ENCODE measurements at regions not wholly inside any gene's neighbourhood (a gene's known extent, or its start where the extent isn't known, plus 50 kb on each side); places are given as distances from the start of the nearest gene placed in this dataset.

DNA sequence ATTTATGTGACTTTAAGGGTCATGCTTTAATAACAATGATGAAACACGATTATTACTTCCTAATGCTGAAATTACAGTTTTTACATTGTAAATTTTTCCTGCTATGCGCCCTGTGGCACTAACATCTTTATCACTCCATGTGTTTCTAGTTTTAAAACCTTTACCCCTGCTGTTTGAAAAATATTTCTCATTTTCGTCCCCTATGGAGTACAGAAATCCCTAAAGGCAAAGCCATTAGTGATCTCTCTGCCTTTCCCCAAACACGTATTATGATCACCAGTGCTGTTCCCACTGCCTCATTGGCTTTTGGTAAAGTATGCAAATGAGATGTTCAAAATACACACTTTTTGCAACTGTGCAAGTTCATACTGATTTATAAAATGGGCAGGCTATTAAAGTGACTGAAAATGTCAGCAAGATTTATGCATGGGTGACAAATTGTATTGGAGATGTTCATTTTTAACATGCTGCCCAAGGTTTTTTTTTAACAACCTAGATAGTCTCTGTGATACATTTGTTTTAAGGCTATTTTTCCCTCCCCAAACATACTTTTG is 1468.2 kb upstream of the ACVR2A start:
- Histone ChIP-seq H2BK120ac (ENCODE audit: low read depth, low read length, poor library complexity, severe bottlenecking) (no peak overlapping the region), H3K56ac (ENCODE audit: insufficient read length, low read depth, low read length) (no peak overlapping the region), H2BK15ac (ENCODE audit: low read depth, low read length) (no peak overlapping the region), H3K79me1 (ENCODE audit: insufficient read depth, low read depth, low read length, poor library complexity, severe bottlenecking) (no peaks in the 10 kb centered on the region), H3K4ac (ENCODE audit: low read depth, low read length) (no peak overlapping the region), H4K5ac (ENCODE audit: insufficient read length, low read depth, low read length) (no peak overlapping the region), H3K23me2 (ENCODE audit: insufficient read length, low read depth, low read length, poor library complexity, severe bottlenecking) (no peaks in the 10 kb centered on the region), H3K14ac (ENCODE audit: insufficient read depth, low read length) (no peak overlapping the region), H3K4me2 (ENCODE audit: insufficient read depth, insufficient read length, low read length) (no peak overlapping the region), H2AK5ac (ENCODE audit: insufficient read length, low read length) (no peak overlapping the region), H3K27ac (ENCODE audit: insufficient read length, low read depth, low read length) (no peak overlapping the region), H2BK5ac (ENCODE audit: insufficient read length, low read length) (no peak overlapping the region), H4K20me1 (ENCODE audit: control insufficient read depth, insufficient read depth, insufficient read length) (no peaks in the 10 kb centered on the region), H2BK20ac (ENCODE audit: low read depth, low read length, poor library complexity, severe bottlenecking) (no peak overlapping the region), H3K18ac (ENCODE audit: insufficient read length, low read depth, low read length) (no peak overlapping the region), H3K79me2 (ENCODE audit: insufficient read depth, low read length) (no peaks in the 10 kb centered on the region), H3K23ac (ENCODE audit: insufficient read length, low read depth, low read length) (no peak overlapping the region), H3K27me3 (ENCODE audit: insufficient read depth, low read length) (no peaks in the 10 kb centered on the region), H3T11ph (ENCODE audit: low read length) (no peak overlapping the region), H3K9ac (ENCODE audit: extremely low read depth, insufficient read length, low read length) (no peak overlapping the region), H2AFZ (ENCODE audit: low read length) (no peak overlapping the region), H4K8ac (replicated peaks; ENCODE audit: insufficient read length, low read depth, low read length) (no peak overlapping the region), H3K4me1 (ENCODE audit: insufficient read depth, low read length) (no peaks in the 10 kb centered on the region; the same call in 1 of the 2 replicates), H2BK12ac (ENCODE audit: insufficient read length, low read depth, low read length) (no peak overlapping the region), H3K9me3 (ENCODE audit: control insufficient read depth, low read depth, low read length) (no peaks in the 10 kb centered on the region), H4K91ac (ENCODE audit: insufficient read length, low read depth, low read length) (no peak overlapping the region)
- no peaks in the 10 kb centered on the region for H3K27me3 Mint-ChIP-seq (ENCODE audit: low read depth)
- no peak overlapping the region for H3K4me3 Mint-ChIP-seq
- TF ChIP-seq, protein P1, sequence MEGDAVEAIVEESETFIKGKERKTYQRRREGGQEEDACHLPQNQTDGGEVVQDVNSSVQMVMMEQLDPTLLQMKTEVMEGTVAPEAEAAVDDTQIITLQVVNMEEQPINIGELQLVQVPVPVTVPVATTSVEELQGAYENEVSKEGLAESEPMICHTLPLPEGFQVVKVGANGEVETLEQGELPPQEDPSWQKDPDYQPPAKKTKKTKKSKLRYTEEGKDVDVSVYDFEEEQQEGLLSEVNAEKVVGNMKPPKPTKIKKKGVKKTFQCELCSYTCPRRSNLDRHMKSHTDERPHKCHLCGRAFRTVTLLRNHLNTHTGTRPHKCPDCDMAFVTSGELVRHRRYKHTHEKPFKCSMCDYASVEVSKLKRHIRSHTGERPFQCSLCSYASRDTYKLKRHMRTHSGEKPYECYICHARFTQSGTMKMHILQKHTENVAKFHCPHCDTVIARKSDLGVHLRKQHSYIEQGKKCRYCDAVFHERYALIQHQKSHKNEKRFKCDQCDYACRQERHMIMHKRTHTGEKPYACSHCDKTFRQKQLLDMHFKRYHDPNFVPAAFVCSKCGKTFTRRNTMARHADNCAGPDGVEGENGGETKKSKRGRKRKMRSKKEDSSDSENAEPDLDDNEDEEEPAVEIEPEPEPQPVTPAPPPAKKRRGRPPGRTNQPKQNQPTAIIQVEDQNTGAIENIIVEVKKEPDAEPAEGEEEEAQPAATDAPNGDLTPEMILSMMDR (conservative IDR thresholded peaks at IDR 0.05) = no peak
- WGBS (ENCODE audit: extremely low coverage, insufficient read length, low lambda C conversion rate) = no CpG with 5 or more reads among the region's 4 CpGs
- H3K27ac Mint-ChIP-seq = peak overlapping the region in 1 of 3 experiments; percentile 53; a peak in 1 of 7 replicates
- peaks cover 0 to 6% (median 0%) of the 10 kb centered on the region in 3 experiments; a peak in 3 of 7 replicates for H3K36me3 Mint-ChIP-seq (ENCODE audit: insufficient read depth in 1 of 3, low read depth in 3 of 3)
- no peak for DNase-seq
- peaks cover 4 to 7% of the 10 kb centered on the region in 2 experiments; a peak in 3 of 5 replicates for H3K9me3 Mint-ChIP-seq
- H3K4me1 Mint-ChIP-seq = peaks cover 3 to 5% of the 10 kb centered on the region in 2 experiments; a peak in 3 of 4 replicates
